HG02852 (cell line): ENCODE measurements at regions not wholly inside any gene's neighbourhood (a gene's known extent, or its start where the extent isn't known, plus 50 kb on each side); places are given as distances from the start of the nearest gene placed in this dataset.

ENCODE experiments used
- ATAC-seq: cut with Tn5 transposase; IDR thresholded peaks from one replicate; pipeline ENCODE4 v1.9.1; 2021; ENCODE audit warnings: mild to moderate bottlenecking, moderate library complexity; ENCODE audit not compliant: unreplicated experiment

DNA sequence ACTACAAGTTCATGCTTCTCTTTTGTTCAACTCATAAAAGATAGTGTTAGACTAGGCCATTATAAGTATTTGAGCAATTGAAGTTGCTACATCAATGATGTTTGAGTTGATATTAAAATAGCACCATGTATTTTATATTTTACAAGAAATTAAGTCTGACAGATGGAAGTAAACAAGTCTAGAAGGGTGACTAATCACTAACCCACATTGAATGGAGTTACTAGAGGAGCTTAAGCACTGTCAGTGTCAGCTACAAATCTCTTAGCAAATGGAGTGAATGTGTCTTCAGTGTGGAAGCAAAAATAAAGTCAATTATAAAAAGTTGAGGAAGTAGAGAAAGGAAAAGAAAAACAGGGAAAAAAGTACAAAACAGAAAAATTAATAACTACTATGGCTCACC is 592.5 kb downstream of the PCDH18 start:
- ATAC-seq: no peak

DNA sequence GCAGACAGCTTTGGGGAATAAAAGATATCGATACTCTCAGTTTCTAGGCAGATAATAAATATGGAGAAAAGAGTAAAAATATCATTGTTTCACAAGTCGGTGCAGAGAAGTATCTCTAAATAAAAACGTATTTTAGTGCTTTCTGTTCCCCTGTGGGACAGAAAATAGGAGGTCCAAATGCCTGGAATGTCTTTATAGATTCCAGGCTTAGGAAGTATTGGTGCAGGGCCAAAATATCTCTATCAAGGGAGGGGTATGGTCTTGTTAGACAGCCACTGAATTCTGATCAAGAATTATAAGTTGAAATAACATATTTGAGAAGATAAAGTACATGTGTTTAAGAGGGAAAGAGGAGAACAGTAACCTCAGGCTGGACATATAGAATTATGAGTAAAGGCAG is 596.4 kb downstream of the PCDH18 start:
- no peak for ATAC-seq

DNA sequence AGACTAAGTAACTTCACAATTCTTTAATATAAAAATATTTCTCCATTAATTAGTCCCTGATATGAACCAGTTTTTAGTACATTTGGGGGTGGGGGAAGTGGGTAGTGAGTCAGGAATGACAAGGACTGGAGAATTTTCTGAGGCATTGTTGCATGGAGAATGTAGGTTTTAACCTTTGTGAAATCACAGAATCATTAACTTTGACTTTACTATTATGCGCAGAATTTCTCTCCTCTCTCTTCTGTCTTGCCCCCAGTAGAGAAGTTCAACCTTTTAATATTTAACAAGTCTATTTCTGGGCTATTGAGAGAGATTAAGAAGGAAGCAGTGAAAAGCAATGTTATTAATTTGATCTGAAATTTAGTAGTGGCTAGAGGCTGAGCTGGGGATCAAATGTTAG is 597.0 kb downstream of the PCDH18 start:
- no peak for ATAC-seq

DNA sequence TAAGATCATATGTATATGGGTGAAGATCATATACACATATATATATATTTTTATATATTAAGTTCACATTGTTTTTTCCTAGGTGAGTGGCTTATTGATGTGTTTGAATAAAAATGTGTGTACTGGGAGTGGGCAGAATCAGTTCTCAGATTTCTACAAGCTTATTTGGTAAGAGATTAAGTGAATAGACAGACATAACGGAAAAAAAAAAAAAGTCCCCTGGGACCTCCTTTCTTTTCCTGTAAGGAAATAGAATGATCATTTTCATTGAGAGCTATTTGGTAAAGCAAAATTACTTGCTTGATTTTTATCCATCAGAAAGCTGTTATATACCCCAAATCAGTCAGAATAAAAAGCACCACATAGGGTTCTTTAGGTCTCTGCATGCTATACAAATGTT is 597.7 kb downstream of the PCDH18 start:
- ATAC-seq: no peak

DNA sequence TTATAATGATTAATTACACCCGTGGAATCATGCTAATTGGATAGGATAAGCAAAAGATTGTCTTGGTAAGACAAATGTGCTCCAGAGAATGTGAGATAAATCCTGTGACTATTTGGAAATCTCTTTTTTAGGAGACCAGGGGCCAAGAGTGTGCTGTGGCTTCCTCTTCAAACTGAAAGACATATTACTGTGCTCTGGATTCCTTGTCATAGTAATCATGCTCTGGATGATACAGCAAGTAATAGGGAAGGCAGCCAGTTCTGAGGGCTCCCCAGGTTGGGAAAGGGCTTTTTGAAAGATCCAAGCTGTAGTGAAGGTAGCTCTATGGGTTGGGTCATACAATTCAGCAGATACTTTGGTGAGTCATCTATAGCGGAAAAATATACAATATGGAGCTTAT is 600.5 kb downstream of the PCDH18 start:
- ATAC-seq: no peak

DNA sequence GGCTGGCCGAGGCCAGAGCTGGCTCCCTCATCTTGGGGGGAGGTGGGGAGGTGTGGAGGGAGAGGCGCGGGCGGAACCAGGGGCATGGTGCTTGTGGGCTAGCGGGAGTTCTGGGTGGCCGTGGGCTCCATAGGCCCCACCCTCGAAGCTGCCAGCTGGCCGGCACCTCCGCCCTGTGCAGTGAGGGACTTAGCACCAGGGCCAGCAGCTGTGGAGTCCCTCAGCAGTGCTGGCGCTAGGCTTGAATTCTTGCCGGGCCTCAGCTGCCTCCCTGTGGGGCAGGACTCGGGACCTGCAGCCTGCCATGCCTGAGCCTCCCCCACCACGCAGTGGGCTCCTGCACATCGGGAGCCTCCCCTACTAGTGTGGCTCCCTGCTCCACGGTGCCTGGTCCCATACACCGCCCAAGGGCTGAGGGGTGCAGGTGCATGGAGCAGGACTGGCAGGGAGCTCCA is 603.3 kb downstream of the PCDH18 start:
- no peak for ATAC-seq

DNA sequence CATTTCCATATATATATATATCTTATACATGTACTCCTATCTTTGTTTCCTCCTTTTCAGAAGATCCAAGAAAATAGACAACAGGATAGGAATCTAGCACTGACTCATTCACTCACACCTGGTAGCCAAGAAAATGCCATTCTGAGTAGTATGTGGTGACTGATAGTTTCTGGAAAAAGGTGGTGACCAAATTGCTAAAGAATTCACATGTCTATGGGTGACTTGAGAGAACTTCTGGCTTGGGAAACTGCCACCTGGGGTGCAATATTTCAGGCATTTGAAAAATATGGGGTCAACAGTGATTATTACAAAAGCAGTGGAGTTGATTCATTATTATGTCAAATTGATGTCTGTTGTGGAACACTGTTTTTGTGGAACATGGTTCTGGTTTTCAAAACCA is 605.1 kb downstream of the PCDH18 start:
- no peak for ATAC-seq

DNA sequence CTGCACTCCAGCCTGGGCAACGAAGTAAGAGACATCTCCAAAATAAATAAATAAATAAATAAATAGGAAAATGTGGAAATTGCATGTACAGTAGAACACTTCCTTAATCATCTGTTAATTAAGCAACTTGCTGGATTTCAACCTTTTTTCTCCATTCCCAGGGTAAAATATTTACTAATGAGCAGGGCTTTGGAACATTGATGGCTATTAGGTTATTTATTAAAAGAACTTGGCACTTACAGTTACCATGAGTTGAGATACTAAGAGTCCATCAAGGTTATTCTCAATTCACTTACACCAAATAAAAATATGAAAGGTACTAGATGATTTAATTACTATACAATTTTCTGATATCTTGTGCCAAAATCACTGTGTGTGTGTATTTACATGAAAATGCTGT is 607.1 kb downstream of the PCDH18 start:
- ATAC-seq: no peak

DNA sequence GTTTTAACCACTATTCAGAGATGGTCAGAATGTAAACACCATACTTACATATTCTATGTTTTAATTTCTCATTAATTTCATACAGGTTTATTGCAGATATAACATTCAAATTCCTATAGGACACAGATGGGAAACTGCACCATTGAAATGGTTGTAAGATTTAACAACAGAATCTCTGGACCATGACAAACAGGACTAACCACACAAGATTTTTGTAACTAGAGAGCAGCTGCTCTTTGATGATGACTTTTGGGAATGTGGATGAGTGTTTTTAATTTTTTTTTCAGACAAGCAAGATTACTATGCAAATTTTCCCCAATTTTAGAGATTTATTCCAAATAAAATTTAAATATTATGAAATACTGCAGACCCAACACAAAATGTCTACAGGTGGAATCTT is 610.2 kb downstream of the PCDH18 start:
- ATAC-seq: no peak

DNA sequence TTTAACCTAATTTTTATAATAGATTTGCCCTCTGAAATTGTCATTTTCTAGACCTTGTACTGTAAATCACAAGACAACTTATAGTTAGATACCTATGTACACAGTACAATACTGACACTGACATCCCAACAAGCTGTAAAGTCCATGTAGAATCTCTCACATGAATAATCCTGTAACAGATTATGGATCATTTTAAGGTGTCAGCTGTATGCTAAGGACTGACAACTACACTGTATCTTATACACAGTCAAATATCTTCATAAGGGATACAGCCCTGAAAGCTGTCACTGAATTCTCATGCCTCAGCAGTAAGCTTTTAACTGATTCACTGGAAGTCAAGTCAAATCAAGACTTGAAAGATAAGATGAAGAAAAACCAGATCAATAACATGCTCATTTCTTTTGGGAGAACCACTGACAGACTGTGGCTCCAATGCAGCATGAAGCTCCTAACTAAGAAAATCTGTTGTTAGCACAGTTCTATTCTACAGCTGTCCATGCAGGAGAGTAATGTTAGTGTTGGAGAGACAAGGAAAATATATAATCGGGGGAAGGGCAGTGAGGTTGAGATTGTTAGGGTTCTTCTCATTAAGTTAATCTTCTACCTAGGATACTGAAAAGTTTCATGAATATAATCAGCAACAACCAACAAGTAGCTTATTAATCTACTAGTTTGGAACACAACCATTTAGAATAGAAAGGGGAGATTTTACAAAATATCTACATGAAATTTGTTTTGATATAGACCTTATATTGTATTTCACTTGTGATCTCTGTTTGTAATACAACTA is 612.0 kb downstream of the PCDH18 start:
- no peak for ATAC-seq

DNA sequence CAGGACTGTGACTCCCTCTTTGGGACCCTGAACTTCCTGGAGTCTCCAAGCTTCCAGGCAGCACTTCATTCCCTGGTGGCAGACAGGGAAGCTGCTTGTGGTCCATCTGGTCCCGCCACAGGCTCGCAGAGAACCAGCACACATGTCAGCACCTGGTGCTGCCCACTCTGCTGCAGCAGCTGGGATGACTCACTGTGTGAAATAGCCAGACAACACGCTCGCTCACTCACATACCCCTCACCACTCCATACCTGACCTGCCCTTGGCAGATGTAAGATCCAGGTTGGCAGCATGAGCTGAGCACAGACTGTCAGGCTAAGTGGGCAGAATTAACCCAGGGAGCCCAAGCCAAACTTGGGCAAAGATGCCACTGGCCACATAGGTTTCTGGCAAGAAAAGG is 613.5 kb downstream of the PCDH18 start:
- ATAC-seq: no peak

DNA sequence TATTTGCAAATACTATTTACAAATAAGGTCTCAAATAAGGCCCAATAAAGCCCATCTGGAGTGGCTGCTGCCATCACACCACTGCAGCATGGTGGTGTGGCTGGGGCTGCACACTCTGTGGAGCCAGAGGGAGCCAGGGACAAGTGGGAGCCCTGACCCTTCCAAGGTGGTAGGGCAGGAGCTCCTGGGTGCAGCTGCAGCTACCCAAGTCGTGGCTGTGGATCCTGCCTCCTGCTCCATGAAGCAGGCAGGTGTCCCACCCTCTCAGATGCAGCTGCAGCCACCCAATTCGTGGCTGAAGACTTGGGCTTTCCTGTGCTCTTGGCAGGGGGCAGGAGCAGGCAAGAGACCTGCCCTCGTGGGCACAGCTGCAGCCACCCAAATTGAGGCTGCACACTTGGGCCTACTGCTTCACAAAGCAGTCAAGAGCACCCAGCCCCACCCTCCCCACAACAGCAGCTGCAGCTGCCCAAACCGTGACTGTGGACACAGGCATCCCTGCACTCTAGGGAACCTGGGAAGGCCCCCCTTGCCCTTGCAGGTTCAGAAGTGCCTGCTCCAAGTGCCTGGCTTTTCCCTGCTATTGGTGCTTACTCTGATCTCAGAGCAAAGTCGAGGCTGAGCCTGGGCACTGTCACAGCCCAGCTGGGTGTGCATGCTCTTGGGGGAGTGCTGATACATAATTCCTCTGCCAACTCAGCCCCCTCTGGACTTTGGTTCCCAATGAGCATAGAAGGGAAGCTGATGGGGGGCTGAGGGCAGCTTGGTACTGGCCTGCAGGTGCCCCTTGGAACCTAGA is 614.8 kb downstream of the PCDH18 start:
- no peak for ATAC-seq

DNA sequence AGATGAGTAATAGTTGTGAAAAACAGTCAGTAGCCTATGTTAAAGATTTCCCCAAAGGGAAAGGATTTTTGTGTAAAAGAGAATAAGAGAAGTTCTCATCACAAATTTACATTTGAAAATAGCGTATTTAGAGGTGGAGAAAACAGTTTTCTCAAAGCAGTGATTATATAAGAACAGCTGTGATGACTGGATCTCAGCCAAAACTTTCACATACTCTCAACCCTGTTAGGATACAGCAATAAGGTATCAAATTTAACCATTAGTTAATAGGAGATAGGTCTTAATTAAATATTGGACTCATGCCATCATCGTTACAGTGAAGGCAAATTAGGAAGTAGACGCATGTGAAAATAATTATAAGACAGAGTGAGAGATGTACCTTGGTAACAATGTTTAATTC is 622.7 kb downstream of the PCDH18 start:
- ATAC-seq: no peak

DNA sequence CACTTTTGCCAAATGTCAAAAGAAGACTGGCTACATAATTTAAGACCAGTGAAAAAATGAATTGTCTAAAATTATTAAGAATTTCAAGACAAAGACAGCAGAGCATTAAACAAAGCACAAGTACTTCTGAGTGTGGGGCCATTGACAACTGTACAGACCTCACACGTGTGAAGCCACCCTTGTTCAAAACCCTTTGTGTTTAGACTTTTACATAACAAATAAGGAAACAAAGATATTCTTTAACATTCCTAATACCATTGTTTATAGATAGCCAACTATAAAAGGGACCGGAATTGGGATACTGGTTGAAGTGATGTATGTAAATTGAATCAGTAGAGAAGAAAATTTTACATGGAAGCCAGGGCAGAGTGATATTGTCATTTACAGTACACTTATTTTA is 624.2 kb downstream of the PCDH18 start:
- ATAC-seq: no peak

DNA sequence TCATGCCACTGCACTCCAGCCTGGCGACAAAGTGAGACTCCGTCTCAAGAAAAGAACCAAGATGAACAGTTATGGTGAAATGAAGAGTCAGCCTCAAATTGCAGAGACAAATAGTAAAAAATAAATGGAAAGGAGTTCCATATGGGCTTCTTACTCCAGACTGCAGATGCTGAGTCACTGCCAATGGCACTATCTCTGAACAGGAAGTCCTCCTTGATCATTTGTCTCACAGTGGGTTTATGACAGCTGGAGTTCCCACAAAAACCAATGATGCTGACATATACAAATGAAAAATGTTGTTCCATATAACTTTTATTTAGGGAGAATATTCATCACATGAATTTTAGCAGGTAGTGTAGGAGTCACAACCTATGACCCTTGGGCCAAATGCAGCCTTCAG is 631.6 kb downstream of the PCDH18 start:
- no peak for ATAC-seq

DNA sequence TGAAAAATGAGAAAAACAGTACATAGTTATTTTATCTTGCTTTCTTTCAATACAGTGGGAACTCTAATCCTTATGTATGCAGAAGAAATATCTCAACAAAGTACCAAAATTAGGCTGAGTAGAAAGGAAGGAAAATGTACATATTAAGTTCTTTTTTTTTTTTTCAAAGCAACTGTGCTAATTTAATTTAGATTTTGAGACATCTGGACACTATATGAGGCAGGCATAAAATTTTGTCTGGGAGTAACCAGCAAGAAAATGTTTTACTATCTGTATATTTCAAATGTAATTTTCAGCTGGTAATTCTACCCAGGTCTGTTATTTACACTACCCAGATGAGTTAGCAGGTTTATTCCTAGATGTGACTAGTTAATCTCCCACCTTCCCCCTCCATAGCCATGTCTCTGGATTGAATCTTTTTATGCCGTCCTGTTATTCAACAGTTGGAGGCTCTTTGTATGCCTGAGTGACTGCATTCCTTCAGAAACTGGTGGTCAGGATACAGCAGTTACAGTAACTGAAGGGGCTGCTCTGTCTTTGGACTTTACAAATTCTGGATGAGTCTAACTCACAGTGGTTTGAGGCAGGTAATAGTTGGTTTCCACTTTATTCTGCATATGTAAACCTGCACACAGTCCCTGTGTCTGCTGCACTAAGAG is 633.6 kb downstream of the PCDH18 start:
- ATAC-seq: no peak

DNA sequence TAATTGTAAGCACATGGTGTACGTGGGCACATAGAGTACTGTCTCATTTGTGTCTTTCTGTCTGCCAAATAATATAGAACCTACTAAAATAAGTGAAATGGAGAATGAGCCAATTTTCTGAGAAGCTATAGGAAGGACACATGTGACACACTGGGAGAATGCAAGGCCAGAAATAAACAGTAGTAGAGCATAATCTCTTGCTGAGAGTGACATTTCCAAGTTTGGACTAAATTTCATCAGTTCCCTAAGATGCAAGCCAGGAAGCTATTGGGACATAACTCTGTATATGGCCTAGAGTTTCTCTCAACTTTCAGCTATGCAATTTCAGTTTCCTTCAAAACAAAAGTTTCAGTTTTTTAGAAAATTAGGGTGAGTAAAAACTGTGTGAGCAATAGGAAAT is 638.7 kb downstream of the PCDH18 start:
- ATAC-seq: no peak

DNA sequence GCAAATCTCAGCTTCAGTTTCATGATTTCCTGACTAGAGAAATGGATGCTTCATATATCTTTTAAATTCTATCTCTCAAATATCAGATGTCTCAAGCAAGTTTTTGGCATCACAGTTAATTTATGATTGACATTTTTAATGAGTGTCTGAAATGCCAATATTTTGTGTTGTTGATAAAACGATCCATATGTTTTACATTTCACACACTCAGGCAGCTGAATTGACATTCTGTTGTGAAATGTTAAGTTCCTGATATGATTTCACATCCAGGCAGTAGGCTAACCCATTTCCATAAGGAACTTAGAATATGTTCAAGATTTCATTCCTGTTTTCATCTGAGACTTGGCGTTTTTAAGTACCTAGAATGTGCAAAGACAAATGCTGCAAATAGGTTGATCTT is 650.6 kb downstream of the PCDH18 start:
- ATAC-seq: no peak

DNA sequence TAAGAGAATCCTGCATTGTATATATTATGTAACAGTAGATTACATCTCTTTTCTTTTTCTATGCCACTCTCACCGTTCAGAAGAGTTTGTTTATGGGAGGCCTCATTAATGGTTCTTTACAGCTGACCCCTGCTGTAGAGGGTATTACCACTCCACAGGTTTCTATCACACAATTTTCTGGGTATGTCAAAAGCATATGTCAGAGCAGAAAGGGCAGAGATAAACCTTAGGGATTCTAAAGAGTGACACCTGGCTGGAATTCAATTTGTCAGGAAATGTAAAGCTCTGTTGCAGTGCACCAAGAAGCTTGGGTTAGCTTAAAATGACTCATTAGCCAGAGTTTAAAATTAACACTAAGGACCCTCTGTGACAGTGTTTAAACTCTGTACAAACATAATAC is 658.7 kb downstream of the PCDH18 start:
- ATAC-seq: no peak

DNA sequence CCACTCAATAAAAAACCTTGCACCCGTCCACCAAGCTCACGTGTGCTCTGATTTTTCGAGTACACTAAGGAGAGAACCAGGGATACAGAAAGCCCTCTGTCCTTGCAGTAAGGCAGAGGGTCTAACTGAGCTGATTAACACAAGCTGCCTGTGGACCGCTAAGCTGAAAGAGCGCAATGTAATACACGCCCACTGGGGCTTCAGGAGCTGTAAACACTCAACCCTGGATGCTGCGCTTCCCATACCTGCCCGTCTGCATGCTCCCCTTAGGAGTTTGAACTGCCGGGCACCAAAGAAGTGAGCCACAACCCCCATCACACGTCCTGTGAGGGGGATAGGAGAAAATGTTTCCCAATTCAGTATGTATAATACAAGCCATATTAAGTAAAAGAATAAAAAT is 664.8 kb downstream of the PCDH18 start:
- no peak for ATAC-seq

DNA sequence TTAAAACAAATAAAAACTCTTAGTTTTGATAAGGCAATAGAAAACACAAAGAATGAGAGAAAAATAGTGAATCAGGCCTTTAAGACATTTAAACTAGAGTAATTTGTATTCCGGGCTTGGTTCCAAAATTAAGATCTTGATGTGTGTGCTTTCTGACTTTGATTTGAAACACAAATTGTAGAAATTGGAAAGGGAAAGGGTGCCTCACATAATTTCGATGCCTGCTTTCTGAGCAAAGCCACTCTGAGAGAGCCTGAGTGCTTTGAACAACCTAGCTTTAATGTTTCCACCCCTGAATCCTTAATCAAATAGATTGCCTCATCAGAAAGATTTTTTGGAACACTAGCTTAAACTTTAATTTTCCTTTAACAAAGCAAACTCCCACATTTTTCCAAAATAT is 666.8 kb downstream of the PCDH18 start:
- no peak for ATAC-seq
